ENCODE measurements at regions not wholly inside any gene's neighbourhood (a gene's known extent, or its start where the extent isn't known, plus 50 kb on each side); places are given as distances from the start of the nearest gene placed in this dataset.

DNA sequence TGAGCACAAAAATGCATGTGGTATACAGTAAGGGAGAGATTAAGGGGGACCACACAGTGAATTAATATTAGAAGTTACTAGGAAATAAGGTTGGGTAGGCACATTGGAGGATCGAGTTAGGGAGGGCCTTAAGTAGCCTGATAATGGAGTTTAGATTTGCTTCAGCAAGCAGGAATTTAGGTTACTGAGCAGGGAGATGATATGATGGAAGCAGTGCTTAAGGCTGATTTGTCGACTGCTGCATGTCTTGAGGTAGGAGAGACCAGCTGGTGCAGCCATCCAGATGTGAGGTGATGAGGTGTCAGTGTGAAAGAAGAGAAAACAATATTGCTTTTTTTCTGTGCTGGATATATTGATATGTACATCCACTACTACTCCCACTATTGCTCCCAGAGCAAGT is 55.2 kb upstream of the ACTBL2 start:
- DNase-seq, result no peak
- no peak for ATAC-seq
- Histone ChIP-seq H3K36me3 (no peaks in the 10 kb centered on the region), H3K27me3 (ENCODE audit: low read depth) (no peaks in the 10 kb centered on the region), H3K4me3 (no peak overlapping the region), H3K27ac (no peak overlapping the region), H3K4me1 (no peaks in the 10 kb centered on the region), H3K9me3 (no peaks in the 10 kb centered on the region)
- intact Hi-C loops (cut with DNase I), result no loop called here
- TF ChIP-seq, protein P1, sequence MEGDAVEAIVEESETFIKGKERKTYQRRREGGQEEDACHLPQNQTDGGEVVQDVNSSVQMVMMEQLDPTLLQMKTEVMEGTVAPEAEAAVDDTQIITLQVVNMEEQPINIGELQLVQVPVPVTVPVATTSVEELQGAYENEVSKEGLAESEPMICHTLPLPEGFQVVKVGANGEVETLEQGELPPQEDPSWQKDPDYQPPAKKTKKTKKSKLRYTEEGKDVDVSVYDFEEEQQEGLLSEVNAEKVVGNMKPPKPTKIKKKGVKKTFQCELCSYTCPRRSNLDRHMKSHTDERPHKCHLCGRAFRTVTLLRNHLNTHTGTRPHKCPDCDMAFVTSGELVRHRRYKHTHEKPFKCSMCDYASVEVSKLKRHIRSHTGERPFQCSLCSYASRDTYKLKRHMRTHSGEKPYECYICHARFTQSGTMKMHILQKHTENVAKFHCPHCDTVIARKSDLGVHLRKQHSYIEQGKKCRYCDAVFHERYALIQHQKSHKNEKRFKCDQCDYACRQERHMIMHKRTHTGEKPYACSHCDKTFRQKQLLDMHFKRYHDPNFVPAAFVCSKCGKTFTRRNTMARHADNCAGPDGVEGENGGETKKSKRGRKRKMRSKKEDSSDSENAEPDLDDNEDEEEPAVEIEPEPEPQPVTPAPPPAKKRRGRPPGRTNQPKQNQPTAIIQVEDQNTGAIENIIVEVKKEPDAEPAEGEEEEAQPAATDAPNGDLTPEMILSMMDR (IDR thresholded peaks at IDR 0.05), result no peak

DNA sequence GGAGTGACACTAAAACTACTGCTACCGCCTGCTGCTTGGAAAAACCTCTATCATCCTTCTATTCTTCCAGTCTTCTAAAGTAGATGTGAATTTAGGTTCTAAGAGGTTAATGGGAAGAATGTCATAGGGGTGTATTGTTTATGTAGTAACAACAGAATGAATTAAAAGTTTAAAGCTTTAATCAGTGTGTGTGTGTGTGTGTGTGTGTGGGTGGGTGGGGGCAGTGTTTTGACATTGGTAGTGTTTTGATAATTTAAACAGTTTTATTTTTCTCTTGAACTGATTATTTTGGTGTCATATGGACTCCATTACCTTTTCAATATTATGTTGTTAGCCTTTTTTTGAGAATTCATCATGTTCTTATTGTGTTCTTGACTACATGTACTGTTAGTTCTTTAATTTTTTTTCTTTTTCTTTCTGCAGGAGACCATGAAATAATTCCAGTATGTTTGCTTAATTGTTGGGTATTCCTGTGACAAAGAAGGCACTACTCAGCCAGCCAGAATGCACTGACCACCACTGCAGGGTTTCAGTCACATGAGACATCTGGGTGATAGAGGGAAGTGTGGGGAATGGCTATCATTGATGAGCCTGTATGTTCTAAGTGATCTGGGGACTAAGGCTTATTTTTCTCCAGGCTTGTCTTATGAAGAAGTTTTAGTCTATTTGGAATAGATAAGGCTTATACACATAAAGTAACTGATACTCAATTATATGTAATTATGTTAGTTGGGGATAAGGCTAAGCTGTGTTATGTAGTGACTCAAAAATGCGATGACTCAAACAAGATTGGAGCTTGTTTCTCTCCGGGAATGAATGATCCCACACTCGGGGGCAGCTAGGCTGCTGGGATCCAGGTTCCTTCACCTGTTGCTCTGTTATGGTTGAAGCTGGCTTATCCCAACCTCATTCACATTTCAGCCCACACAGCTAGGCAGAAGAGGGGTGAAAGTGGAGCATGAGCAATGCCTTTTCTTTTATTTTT is 50.2 kb upstream of the ACTBL2 start:
- no peak overlapping the region for H3K27ac ChIP-seq
- ATAC-seq, result no peak
- DNase-seq, result no peak
- H3K27me3 ChIP-seq (ENCODE audit: low read depth), result no peaks in the 10 kb centered on the region
- intact Hi-C loops (cut with DNase I), result no loop called here
- H3K4me3 ChIP-seq, result no peak overlapping the region
- TF ChIP-seq, protein P1 (IDR thresholded peaks at IDR 0.05), result no peak
- no peaks in the 10 kb centered on the region for H3K9me3 ChIP-seq
- no peaks in the 10 kb centered on the region for H3K4me1 ChIP-seq
- H3K36me3 ChIP-seq, result no peaks in the 10 kb centered on the region

Measured in lower lobe of right lung (tissue), 2 donors.